SH-SY5Y (cell line): ENCODE measurements at regions not wholly inside any gene's neighbourhood (a gene's known extent, or its start where the extent isn't known, plus 50 kb on each side); places are given as distances from the start of the nearest gene placed in this dataset.

Source experiments
- GATA2 ChIP-seq: IDR thresholded peaks from 2 replicates; pipeline ENCODE4 v1.6.1; 2011; ENCODE audit warnings: mild to moderate bottlenecking, low read depth, low read length
- GATA3 ChIP-seq: IDR thresholded peaks from 2 replicates; pipeline ENCODE4 v1.6.1; 2011; ENCODE audit warnings: low read depth, mild to moderate bottlenecking, low read length, moderate library complexity

- TF ChIP-seq GATA3 (no peak), GATA2 (no peak)
These were observed 170.8 kb upstream of the KLF14 start for GRCh38 chr7:130904792-130905191.
